Activated naive CD8-positive, alpha-beta T cell treated with anti-CD3 and anti-CD28 coated beads, Interleukin-2, amount 10 ng/mL, durations not matched to agents 7 days and 5 days (primary cell): ENCODE measurements at regions not wholly inside any gene's neighbourhood (a gene's known extent, or its start where the extent isn't known, plus 50 kb on each side); places are given as distances from the start of the nearest gene placed in this dataset.
"Not testable (repeated sequence)": the region's sequence is repeated elsewhere in the genome, so short reads cannot be mapped to it uniquely, and the experiment has no call there.

Source experiments
- ATAC-seq: fragments of 150-1000 bp; cut with Tn5 transposase; one replicate; pipeline ENCODE4 v1.10.0; 2021; ENCODE audit warnings: low read depth, moderate library complexity
- POLR2A ChIA-PET: fragments of 350-600 bp; sonication (Branson Sonifier 250); formaldehyde crosslinking; loops from one replicate; lab custom pipeline; 2021; ENCODE audit warnings: antibody characterized with exemption; lab: Charles Lee
- DNase-seq: peaks from one replicate; pipeline ENCODE4 v3.0.0; 2021
- H3K27ac Mint-ChIP-seq: one replicate; pipeline ENCODE4 v1.8.0; 2022; ENCODE audit warnings: mild to moderate bottlenecking, mixed read lengths
- H3K27me3 Mint-ChIP-seq: one replicate; pipeline ENCODE4 v1.8.0; 2022; ENCODE audit warnings: mild to moderate bottlenecking, moderate library complexity, mixed read lengths
- H3K36me3 Mint-ChIP-seq: one replicate; pipeline ENCODE4 v1.8.0; 2021; ENCODE audit warnings: mild to moderate bottlenecking, mixed read lengths
- H3K4me1 Mint-ChIP-seq: one replicate; pipeline ENCODE4 v1.8.0; 2021; ENCODE audit warnings: mixed read lengths
- H3K4me3 Mint-ChIP-seq: one replicate; pipeline ENCODE4 v1.8.0; 2022; ENCODE audit warnings: mild to moderate bottlenecking, moderate library complexity, mixed read lengths
- H3K9me3 Mint-ChIP-seq: one replicate; pipeline ENCODE4 v1.8.0; 2021; ENCODE audit warnings: mixed read lengths

DNA sequence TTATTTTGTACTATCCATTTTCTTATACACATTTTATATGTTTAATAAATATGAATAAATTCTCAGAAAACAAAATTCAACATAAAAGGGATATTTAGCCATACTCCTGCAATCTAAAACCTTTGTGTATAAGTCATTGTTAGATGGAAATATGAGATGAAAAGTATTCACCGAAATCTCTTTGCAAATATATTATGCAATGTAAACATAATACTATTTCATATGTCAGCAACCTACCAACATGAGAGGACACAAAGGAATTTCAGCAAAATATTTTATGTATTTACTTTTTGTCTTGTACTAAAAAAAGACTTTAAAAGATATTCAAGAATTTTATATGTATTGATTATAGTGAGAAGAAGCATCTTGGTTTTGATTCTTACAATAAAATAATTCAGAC, 1623.4 kb downstream of the EFNA5 start:
- Mint-ChIP-seq H3K27me3 (no peaks in the 10 kb centered on the region), H3K4me3 (no peak overlapping the region), H3K36me3 (no peaks in the 10 kb centered on the region), H3K4me1 (no peaks in the 10 kb centered on the region), H3K27ac (no peak overlapping the region), H3K9me3 (peaks cover 2% of the 10 kb centered on the region)
- DNase-seq (no peak), ATAC-seq (no peak)
- POLR2A ChIA-PET = no interaction called here

DNA sequence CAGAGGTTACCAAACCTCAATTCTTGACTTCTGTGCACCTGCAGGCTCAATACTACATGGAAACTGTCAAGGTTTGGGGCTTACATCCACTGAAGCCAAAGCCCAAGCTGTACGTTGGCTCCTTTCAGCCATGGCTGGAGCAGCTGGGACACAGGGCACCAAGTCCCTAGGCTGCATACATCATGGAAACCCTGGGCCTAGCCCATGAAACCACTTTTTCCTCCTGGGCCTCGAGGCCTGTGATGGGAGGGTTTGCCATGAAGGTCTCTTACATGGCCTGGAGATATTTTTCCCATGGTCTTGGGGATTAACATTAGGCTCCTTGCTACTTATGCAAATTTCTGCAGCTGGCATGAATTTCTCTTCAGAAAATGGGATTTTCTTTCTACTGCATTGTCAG, 1638.7 kb downstream of the EFNA5 start:
- H3K27me3 Mint-ChIP-seq, DNase-seq, ATAC-seq, H3K4me3 Mint-ChIP-seq, H3K9me3 Mint-ChIP-seq, POLR2A ChIA-PET, H3K27ac Mint-ChIP-seq, H3K36me3 Mint-ChIP-seq, H3K4me1 Mint-ChIP-seq: not testable (repeated sequence)

- Mint-ChIP-seq H3K4me1 (no peaks in the 10 kb centered on the region), H3K9me3 (peaks cover 1% of the 10 kb centered on the region), H3K36me3 (no peaks in the 10 kb centered on the region), H3K27me3 (no peaks in the 10 kb centered on the region), H3K4me3 (no peak overlapping the region), H3K27ac (no peak overlapping the region)
- POLR2A ChIA-PET = no interaction called here
- DNase-seq (no peak), ATAC-seq (no peak)
These were observed 1642.4 kb downstream of the EFNA5 start for GRCh38 chr5:106028314-106028713.

- Mint-ChIP-seq H3K36me3 (no peaks in the 10 kb centered on the region), H3K4me3 (no peak overlapping the region), H3K4me1 (no peaks in the 10 kb centered on the region), H3K9me3 (peaks cover 10% of the 10 kb centered on the region), H3K27me3 (no peaks in the 10 kb centered on the region), H3K27ac (no peak overlapping the region)
- POLR2A ChIA-PET = no interaction called here
- ATAC-seq (no peak), DNase-seq (no peak)
These were observed 1649.8 kb downstream of the EFNA5 start for GRCh38 chr5:106020894-106021293.

DNA sequence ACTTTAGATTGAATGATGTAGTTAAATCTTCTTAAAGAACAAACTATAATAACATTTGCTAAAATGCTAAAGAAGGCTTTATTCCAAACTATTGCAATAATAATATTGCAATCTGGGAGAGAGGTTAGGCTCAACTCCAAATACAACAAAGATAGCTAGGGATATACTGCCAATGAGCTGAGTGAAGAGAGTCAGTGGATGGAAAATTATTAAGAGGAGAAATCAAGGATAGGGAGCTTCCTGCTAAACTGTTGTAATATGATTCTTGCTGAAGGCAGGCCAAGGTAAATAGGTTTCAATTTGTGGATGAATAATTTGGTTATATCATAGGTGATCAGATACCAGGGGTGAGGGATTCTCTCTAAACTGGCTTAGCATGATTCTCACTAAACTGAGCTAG, 1651.5 kb downstream of the EFNA5 start:
- ATAC-seq = no peak

GRCh38 chr5:106017243-106017857, 1653.4 kb downstream of the EFNA5 start:
- Mint-ChIP-seq H3K27me3 (no peaks in the 10 kb centered on the region), H3K36me3 (no peaks in the 10 kb centered on the region), H3K4me3 (no peak overlapping the region), H3K27ac (no peak overlapping the region), H3K4me1 (no peaks in the 10 kb centered on the region), H3K9me3 (peaks cover 10% of the 10 kb centered on the region)
- POLR2A ChIA-PET = no interaction called here
- DNase-seq = no peak
- ATAC-seq = no peak

More for the DNA sequence above, 1651.5 kb downstream of the EFNA5 start:
- H3K36me3 Mint-ChIP-seq = no peaks in the 10 kb centered on the region
- no peaks in the 10 kb centered on the region for H3K4me1 Mint-ChIP-seq
- H3K27me3 Mint-ChIP-seq = no peaks in the 10 kb centered on the region
- no peak overlapping the region for H3K27ac Mint-ChIP-seq
- POLR2A ChIA-PET = no interaction called here
- no peak for DNase-seq
- H3K9me3 Mint-ChIP-seq = peaks cover 10% of the 10 kb centered on the region
- H3K4me3 Mint-ChIP-seq = no peak overlapping the region

DNA sequence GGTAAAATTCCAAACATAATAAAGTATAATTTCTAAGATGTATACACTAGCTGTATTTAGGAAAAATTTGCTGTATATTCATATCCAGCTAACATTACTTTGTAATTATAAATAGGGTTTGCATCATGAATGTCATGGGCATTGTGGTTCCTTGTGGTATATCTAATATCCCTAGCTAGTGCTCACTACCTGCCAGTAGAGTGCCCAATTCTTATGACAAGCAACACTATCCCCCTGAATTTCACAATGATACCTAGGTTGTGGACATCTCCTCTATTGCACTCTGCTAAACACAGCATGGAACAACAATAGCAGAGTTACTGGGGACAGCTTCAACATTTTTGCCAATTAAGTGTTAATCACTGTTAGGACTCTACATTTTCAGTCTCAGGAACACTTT, 1656.5 kb downstream of the EFNA5 start:
- POLR2A ChIA-PET = no interaction called here
- Mint-ChIP-seq H3K36me3 (no peaks in the 10 kb centered on the region), H3K4me1 (no peaks in the 10 kb centered on the region), H3K4me3 (no peak overlapping the region), H3K27ac (no peak overlapping the region), H3K9me3 (peaks cover 8% of the 10 kb centered on the region), H3K27me3 (no peaks in the 10 kb centered on the region)
- no peak for DNase-seq
- ATAC-seq = no peak

GRCh38 chr5:106006242-106006641, 1664.5 kb downstream of the EFNA5 start:
- no peak overlapping the region for H3K27ac Mint-ChIP-seq
- no peak overlapping the region for H3K4me3 Mint-ChIP-seq
- H3K4me1 Mint-ChIP-seq = no peaks in the 10 kb centered on the region
- H3K9me3 Mint-ChIP-seq = no peaks in the 10 kb centered on the region
- H3K36me3 Mint-ChIP-seq = no peaks in the 10 kb centered on the region
- ATAC-seq (no peak), DNase-seq (no peak)
- POLR2A ChIA-PET = no interaction called here
- no peaks in the 10 kb centered on the region for H3K27me3 Mint-ChIP-seq

DNA sequence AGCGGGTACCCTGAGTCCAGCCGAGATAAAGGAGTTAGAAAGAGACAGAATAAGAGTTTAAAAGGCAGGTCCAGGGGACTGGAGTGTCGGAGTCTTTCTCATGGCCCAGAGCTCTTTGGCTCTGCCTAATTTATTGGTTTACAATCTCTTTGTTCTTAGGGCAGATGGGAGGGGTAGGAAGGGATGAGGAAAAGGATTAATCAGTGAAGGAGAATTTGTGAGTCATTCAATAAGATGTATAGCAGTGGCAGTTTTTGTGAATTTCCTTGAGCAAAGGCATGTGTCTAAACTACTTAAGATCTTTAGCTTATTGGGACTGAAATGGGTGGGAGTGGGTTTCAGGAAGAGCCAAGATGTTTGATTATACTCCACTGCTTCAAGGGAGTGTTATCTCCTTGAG, 1671.7 kb downstream of the EFNA5 start:
- DNase-seq, H3K27me3 Mint-ChIP-seq, H3K4me3 Mint-ChIP-seq, H3K9me3 Mint-ChIP-seq, POLR2A ChIA-PET, H3K4me1 Mint-ChIP-seq, H3K36me3 Mint-ChIP-seq, H3K27ac Mint-ChIP-seq, ATAC-seq: not testable (repeated sequence)

DNA sequence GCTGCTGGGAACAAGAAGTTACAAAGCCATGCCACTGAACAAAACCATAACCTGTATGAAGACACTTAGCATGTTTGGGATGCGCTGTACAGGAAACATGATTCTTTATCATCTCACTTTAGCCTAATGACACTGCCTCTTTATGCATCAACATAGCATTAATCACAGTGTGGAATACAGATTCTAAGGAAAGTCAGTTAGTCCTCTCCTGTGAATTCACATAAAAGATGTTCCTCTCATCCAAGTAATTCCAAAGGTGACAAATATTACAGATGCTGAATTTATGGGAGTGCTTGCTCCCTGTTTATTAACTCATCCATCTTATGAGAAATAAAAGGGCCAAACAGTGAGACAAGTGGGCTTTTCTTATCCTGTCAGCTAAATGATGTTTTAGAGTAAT, 1677.7 kb downstream of the EFNA5 start:
- ATAC-seq (no peak), DNase-seq (no peak)
- POLR2A ChIA-PET = no interaction called here
- Mint-ChIP-seq H3K36me3 (no peaks in the 10 kb centered on the region), H3K4me1 (no peaks in the 10 kb centered on the region), H3K27me3 (no peaks in the 10 kb centered on the region), H3K9me3 (no peaks in the 10 kb centered on the region), H3K27ac (no peak overlapping the region), H3K4me3 (no peak overlapping the region)

DNA sequence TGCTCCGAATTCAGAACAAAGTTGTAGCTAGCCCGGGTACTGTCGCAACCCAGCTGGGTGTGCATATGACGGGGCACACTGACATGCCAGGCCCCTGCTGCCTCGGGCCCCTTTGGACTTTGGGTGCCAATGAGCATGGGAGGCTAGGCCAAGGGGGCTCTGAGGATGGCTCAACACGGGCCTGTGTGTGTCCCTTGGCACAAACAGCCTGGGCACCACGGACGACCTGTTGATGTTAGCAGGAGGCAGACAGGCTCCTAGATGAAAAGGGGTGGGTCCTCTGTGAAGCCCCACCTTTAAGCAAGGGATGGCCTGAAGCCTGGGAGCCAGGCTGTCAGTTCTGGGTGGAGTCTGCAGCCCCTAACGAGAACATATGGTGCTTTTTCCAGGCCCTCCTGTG, 1688.2 kb downstream of the EFNA5 start:
- no peaks in the 10 kb centered on the region for H3K4me1 Mint-ChIP-seq
- H3K27me3 Mint-ChIP-seq = no peaks in the 10 kb centered on the region
- no peak for DNase-seq
- no peak overlapping the region for H3K4me3 Mint-ChIP-seq
- H3K36me3 Mint-ChIP-seq = no peaks in the 10 kb centered on the region
- no peak for ATAC-seq
- POLR2A ChIA-PET = no interaction called here
- no peak overlapping the region for H3K27ac Mint-ChIP-seq
- no peaks in the 10 kb centered on the region for H3K9me3 Mint-ChIP-seq

DNA sequence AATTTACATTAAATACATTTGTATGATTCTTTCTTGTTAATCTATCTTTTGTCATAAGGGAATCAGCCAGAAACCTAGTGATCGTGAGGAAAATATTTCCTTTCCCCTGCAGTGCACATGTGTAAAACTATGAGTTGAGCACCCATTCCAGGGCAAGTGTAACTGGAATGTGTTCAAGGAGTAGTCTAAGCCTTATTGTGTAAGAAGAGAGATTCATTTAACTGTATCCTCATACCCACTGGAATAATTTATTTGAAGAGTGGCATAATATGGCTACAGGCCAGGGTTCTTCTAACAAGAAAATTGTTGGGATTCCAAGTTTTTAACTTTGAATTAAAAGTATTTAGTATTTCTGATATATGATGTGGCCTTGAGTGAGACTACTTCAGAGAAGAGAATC, 1692.7 kb downstream of the EFNA5 start:
- no peak for ATAC-seq
- DNase-seq = no peak
- Mint-ChIP-seq H3K27ac (no peak overlapping the region), H3K9me3 (peaks cover 1% of the 10 kb centered on the region), H3K4me3 (no peak overlapping the region), H3K27me3 (no peaks in the 10 kb centered on the region), H3K36me3 (no peaks in the 10 kb centered on the region), H3K4me1 (no peaks in the 10 kb centered on the region)
- POLR2A ChIA-PET = no interaction called here

DNA sequence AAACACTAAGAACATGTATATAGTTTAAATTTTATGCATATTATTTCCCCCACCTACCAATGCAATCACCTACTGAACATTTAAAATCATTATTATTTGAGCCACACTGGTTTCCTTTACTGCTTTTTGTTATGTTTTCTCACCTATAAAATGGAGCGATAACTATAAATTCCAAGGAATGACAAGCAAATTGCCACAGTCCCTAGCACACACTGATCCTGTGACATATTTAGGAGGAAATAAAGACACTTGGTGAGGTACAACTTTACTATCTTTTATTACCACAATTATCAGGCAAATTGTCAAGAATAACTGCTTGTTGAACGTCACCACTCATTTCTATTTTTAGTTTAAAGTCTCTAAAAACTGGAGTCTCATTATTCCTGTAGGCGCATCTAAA, 1693.6 kb downstream of the EFNA5 start:
- Mint-ChIP-seq H3K9me3 (peaks cover 1% of the 10 kb centered on the region), H3K4me1 (no peaks in the 10 kb centered on the region), H3K36me3 (no peaks in the 10 kb centered on the region), H3K27ac (no peak overlapping the region), H3K27me3 (no peaks in the 10 kb centered on the region), H3K4me3 (no peak overlapping the region)
- DNase-seq = no peak
- ATAC-seq = no peak
- POLR2A ChIA-PET = no interaction called here

DNA sequence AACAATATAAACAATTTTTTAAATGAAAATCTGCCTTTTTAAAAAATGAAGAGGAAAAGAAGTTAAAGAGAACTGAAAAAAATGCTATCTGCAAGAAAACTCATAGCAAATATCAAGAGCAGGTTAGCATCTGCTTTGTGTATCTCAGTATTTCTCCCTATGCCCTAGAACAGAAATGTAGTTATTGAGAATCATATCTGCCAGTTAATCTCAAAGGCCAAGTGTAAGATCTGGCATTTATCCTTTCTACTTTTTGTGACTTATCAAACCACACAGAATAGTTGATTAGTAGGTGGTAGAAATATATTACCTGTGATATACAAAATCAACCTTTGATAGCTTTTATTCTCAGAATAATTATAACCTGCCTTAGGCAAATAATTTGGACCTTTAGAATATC, 1699.8 kb downstream of the EFNA5 start:
- H3K27ac Mint-ChIP-seq = no peak overlapping the region
- H3K9me3 Mint-ChIP-seq = peaks cover 4% of the 10 kb centered on the region
- DNase-seq (no peak), ATAC-seq (no peak)
- H3K36me3 Mint-ChIP-seq = no peaks in the 10 kb centered on the region
- no peaks in the 10 kb centered on the region for H3K4me1 Mint-ChIP-seq
- no peaks in the 10 kb centered on the region for H3K27me3 Mint-ChIP-seq
- POLR2A ChIA-PET = no interaction called here
- H3K4me3 Mint-ChIP-seq = no peak overlapping the region

DNA sequence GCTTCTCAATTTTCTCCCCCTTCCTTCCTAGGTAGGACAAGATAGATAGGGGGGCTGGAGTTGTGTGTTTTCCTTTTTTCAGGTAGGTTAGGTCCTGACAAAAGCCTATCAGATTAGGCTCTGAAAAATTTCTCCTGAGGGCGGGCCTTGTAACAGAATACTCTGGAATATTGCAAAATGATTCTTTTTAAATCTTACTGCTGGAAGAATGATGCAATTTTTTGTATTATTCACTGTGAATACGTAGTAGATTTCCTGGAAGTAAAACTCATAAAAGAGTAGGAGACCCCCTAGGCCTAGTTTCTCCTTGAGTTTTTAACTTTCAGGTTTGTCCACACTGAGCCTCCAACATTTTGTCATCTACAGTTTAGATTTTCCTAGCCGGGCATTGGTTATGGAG, 1701.8 kb downstream of the EFNA5 start:
- Mint-ChIP-seq H3K27me3 (no peaks in the 10 kb centered on the region), H3K27ac (no peak overlapping the region), H3K9me3 (peaks cover 4% of the 10 kb centered on the region), H3K36me3 (no peaks in the 10 kb centered on the region), H3K4me3 (no peak overlapping the region), H3K4me1 (no peaks in the 10 kb centered on the region)
- POLR2A ChIA-PET = no interaction called here
- ATAC-seq = no peak
- DNase-seq = no peak
